ENCODE measurements at regions not wholly inside any gene's neighbourhood (a gene's known extent, or its start where the extent isn't known, plus 50 kb on each side); places are given as distances from the start of the nearest gene placed in this dataset.
"Not testable (repeated sequence)": the region's sequence is repeated elsewhere in the genome, so short reads cannot be mapped to it uniquely, and the experiment has no call there.

GRCh38 chr6:154606860-154607259, 96.4 kb upstream of the CNKSR3 start:
- peaks cover 3 to 21% of the 10 kb centered on the region in 2 donors for H3K27me3 Mint-ChIP-seq
- peak overlapping the region in 1 of 2 donors; percentile 7 for H3K27ac Mint-ChIP-seq
- peak overlapping the region; percentile 47 for H3K4me3 Mint-ChIP-seq
- no peaks in the 10 kb centered on the region for H3K9me3 Mint-ChIP-seq
- ATAC-seq (no peak), DNase-seq (ENCODE audit: low spot score) (no peak)
- H3K4me1 Mint-ChIP-seq (ENCODE audit: low read depth in 2 of 2) = peaks cover 14 to 18% of the 10 kb centered on the region in 2 donors
- H3K36me3 Mint-ChIP-seq = no peaks in the 10 kb centered on the region

- Mint-ChIP-seq H3K27me3 (peaks cover 13 to 15% of the 10 kb centered on the region in 2 donors), H3K4me1 (ENCODE audit: low read depth in 2 of 2) (peaks cover 7 to 9% of the 10 kb centered on the region in 2 donors), H3K36me3 (no peaks in the 10 kb centered on the region), H3K27ac (no peak overlapping the region), H3K9me3 (no peaks in the 10 kb centered on the region), H3K4me3 (no peak overlapping the region)
- no peak for DNase-seq (ENCODE audit: low spot score)
- no peak for ATAC-seq
Measured at GRCh38 chr6:154611241-154611640, 100.8 kb upstream of the CNKSR3 start.

GRCh38 chr6:154611847-154612246, 101.4 kb upstream of the CNKSR3 start:
- no peaks in the 10 kb centered on the region for H3K9me3 Mint-ChIP-seq
- no peak for ATAC-seq
- no peak overlapping the region for H3K4me3 Mint-ChIP-seq
- no peak for DNase-seq (ENCODE audit: low spot score)
- H3K27me3 Mint-ChIP-seq = peaks cover 11 to 13% of the 10 kb centered on the region in 2 donors
- no peaks in the 10 kb centered on the region for H3K36me3 Mint-ChIP-seq
- peaks cover 2 to 3% of the 10 kb centered on the region in 2 donors for H3K4me1 Mint-ChIP-seq (ENCODE audit: low read depth in 2 of 2)
- no peak overlapping the region for H3K27ac Mint-ChIP-seq

GRCh38 chr6:154613137-154613676, 102.7 kb upstream of the CNKSR3 start:
- Mint-ChIP-seq H3K9me3 (no peaks in the 10 kb centered on the region), H3K4me3 (no peak overlapping the region), H3K27ac (no peak overlapping the region), H3K36me3 (no peaks in the 10 kb centered on the region), H3K27me3 (peaks cover 9 to 13% of the 10 kb centered on the region in 2 donors), H3K4me1 (ENCODE audit: low read depth in 2 of 2) (no peaks in the 10 kb centered on the region)
- DNase-seq (ENCODE audit: low spot score) (no peak), ATAC-seq (no peak)

GRCh38 chr6:154614101-154614500, 103.6 kb upstream of the CNKSR3 start:
- ATAC-seq = no peak

GRCh38 chr6:154614641-154615040, 104.2 kb upstream of the CNKSR3 start:
- peaks cover 9 to 19% of the 10 kb centered on the region in 2 donors for H3K27me3 Mint-ChIP-seq
- DNase-seq (ENCODE audit: low spot score) = no peak
- H3K4me3 Mint-ChIP-seq = no peak overlapping the region
- no peak overlapping the region for H3K27ac Mint-ChIP-seq
- H3K36me3 Mint-ChIP-seq = no peaks in the 10 kb centered on the region
- no peaks in the 10 kb centered on the region for H3K9me3 Mint-ChIP-seq
- H3K4me1 Mint-ChIP-seq (ENCODE audit: low read depth in 2 of 2) = no peaks in the 10 kb centered on the region
- no peak for ATAC-seq

More at GRCh38 chr6:154614101-154614500, 103.6 kb upstream of the CNKSR3 start:
- Mint-ChIP-seq H3K27ac (no peak overlapping the region), H3K27me3 (peaks cover 9 to 14% of the 10 kb centered on the region in 2 donors), H3K36me3 (no peaks in the 10 kb centered on the region), H3K4me1 (ENCODE audit: low read depth in 2 of 2) (no peaks in the 10 kb centered on the region), H3K4me3 (no peak overlapping the region), H3K9me3 (no peaks in the 10 kb centered on the region)
- DNase-seq (ENCODE audit: low spot score) = no peak

- ATAC-seq = no peak
- Mint-ChIP-seq H3K36me3 (no peaks in the 10 kb centered on the region), H3K4me3 (no peak overlapping the region), H3K4me1 (ENCODE audit: low read depth in 2 of 2) (no peaks in the 10 kb centered on the region), H3K27me3 (peaks cover 6 to 22% of the 10 kb centered on the region in 2 donors), H3K27ac (no peak overlapping the region), H3K9me3 (no peaks in the 10 kb centered on the region)
- DNase-seq (ENCODE audit: low spot score) = no peak
Measured at GRCh38 chr6:154615483-154616025, 105.1 kb upstream of the CNKSR3 start.

GRCh38 chr6:154617175-154617574, 106.7 kb upstream of the CNKSR3 start:
- Mint-ChIP-seq H3K27ac (no peak overlapping the region), H3K36me3 (no peaks in the 10 kb centered on the region), H3K4me1 (ENCODE audit: low read depth in 2 of 2) (no peaks in the 10 kb centered on the region), H3K27me3 (peaks cover 4 to 16% of the 10 kb centered on the region in 2 donors), H3K4me3 (no peak overlapping the region), H3K9me3 (no peaks in the 10 kb centered on the region)
- ATAC-seq (no peak), DNase-seq (ENCODE audit: low spot score) (no peak)

GRCh38 chr6:154619146-154619545, 108.7 kb upstream of the CNKSR3 start:
- H3K27ac Mint-ChIP-seq = no peak overlapping the region
- no peaks in the 10 kb centered on the region for H3K9me3 Mint-ChIP-seq
- H3K4me1 Mint-ChIP-seq (ENCODE audit: low read depth in 2 of 2) = no peaks in the 10 kb centered on the region
- H3K27me3 Mint-ChIP-seq = peaks cover 0 to 9% of the 10 kb centered on the region in 2 donors
- H3K4me3 Mint-ChIP-seq = no peak overlapping the region
- no peak for DNase-seq (ENCODE audit: low spot score)
- ATAC-seq = no peak
- no peaks in the 10 kb centered on the region for H3K36me3 Mint-ChIP-seq

- H3K27me3 Mint-ChIP-seq = peaks cover 0 to 14% of the 10 kb centered on the region in 2 donors
- no peaks in the 10 kb centered on the region for H3K36me3 Mint-ChIP-seq
- DNase-seq (ENCODE audit: low spot score) = no peak
- no peak overlapping the region for H3K27ac Mint-ChIP-seq
- ATAC-seq = no peak
- no peaks in the 10 kb centered on the region for H3K4me1 Mint-ChIP-seq (ENCODE audit: low read depth in 2 of 2)
- no peak overlapping the region for H3K4me3 Mint-ChIP-seq
- no peaks in the 10 kb centered on the region for H3K9me3 Mint-ChIP-seq
Measured at GRCh38 chr6:154621686-154622085, 111.2 kb upstream of the CNKSR3 start.

- DNase-seq (ENCODE audit: low spot score) = no peak
Measured at GRCh38 chr6:154622618-154623336, 110.4 kb upstream of the SCAF8 start.

GRCh38 chr6:154623391-154623790, 109.8 kb upstream of the SCAF8 start:
- Mint-ChIP-seq H3K27me3 (peaks cover 2 to 14% of the 10 kb centered on the region in 2 donors), H3K27ac (no peak overlapping the region), H3K9me3 (no peaks in the 10 kb centered on the region), H3K4me1 (ENCODE audit: low read depth in 2 of 2) (no peaks in the 10 kb centered on the region), H3K36me3 (no peaks in the 10 kb centered on the region), H3K4me3 (no peak overlapping the region)
- ATAC-seq (no peak), DNase-seq (ENCODE audit: low spot score) (no peak)

More at GRCh38 chr6:154622618-154623336, 110.4 kb upstream of the SCAF8 start:
- H3K9me3 Mint-ChIP-seq = no peaks in the 10 kb centered on the region
- ATAC-seq = no peak
- no peak overlapping the region for H3K27ac Mint-ChIP-seq
- no peaks in the 10 kb centered on the region for H3K4me1 Mint-ChIP-seq (ENCODE audit: low read depth in 2 of 2)
- H3K27me3 Mint-ChIP-seq = peaks cover 0 to 14% of the 10 kb centered on the region in 2 donors
- H3K36me3 Mint-ChIP-seq = no peaks in the 10 kb centered on the region
- no peak overlapping the region for H3K4me3 Mint-ChIP-seq

GRCh38 chr6:154624038-154624599, 109.1 kb upstream of the SCAF8 start:
- no peak overlapping the region for H3K4me3 Mint-ChIP-seq
- no peak overlapping the region for H3K27ac Mint-ChIP-seq
- peaks cover 2 to 13% of the 10 kb centered on the region in 2 donors for H3K27me3 Mint-ChIP-seq
- no peak for ATAC-seq
- H3K36me3 Mint-ChIP-seq = no peaks in the 10 kb centered on the region
- H3K4me1 Mint-ChIP-seq (ENCODE audit: low read depth in 2 of 2) = no peaks in the 10 kb centered on the region
- no peaks in the 10 kb centered on the region for H3K9me3 Mint-ChIP-seq
- DNase-seq (ENCODE audit: low spot score) = no peak

- not testable (repeated sequence) for ATAC-seq
Measured at GRCh38 chr6:154624727-154625126, 108.5 kb upstream of the SCAF8 start.

More at GRCh38 chr6:154624727-154625126, 108.5 kb upstream of the SCAF8 start:
- H3K4me3 Mint-ChIP-seq; H3K27me3 Mint-ChIP-seq; H3K9me3 Mint-ChIP-seq; H3K4me1 Mint-ChIP-seq (ENCODE audit: low read depth in 2 of 2); H3K36me3 Mint-ChIP-seq; DNase-seq (ENCODE audit: low spot score); H3K27ac Mint-ChIP-seq: not testable (repeated sequence)
